Endothelial cell of umbilical vein (primary cell): ENCODE measurements at regions not wholly inside any gene's neighbourhood (a gene's known extent, or its start where the extent isn't known, plus 50 kb on each side); places are given as distances from the start of the nearest gene placed in this dataset.
A peak's percentile ranks its signal among the peaks of the same experiment; 100 is the strongest.

Experiments
- EZH2 ChIP-seq: IDR thresholded peaks from 2 replicates; pipeline ENCODE4 v1.6.1; 2012; ENCODE audit warnings: borderline replicate concordance, low read depth, mild to moderate bottlenecking, moderate library complexity, low read length, inconsistent platforms; ENCODE audit not compliant: severe bottlenecking
- POLR2A ChIP-seq: IDR thresholded peaks from 2 replicates; pipeline ENCODE4 v1.6.1; 2012; ENCODE audit warnings: low read depth, mild to moderate bottlenecking, control low read depth, low read length
- POLR2AphosphoS5 ChIP-seq: IDR thresholded peaks from 2 replicates; pipeline ENCODE4 v1.6.1; 2012; ENCODE audit warnings: low read depth, mild to moderate bottlenecking, control low read depth, low read length, moderate library complexity; ENCODE audit not compliant: insufficient read depth
- TF ChIP-seq, protein P1 (sequence below), 2 donors: IDR thresholded peaks; 1 replicate in 1 of 2; 2 replicates in 1 of 2; pipeline ENCODE4 v1.5.1; 2011; ENCODE audit warnings: low read length in 2 of 2, mild to moderate bottlenecking in 2 of 2, moderate library complexity in 2 of 2, control low read depth in 1 of 2, inconsistent platforms in 1 of 2, low read depth in 1 of 2; ENCODE audit not compliant: insufficient read depth in 1 of 2; ENCODE audit errors: extremely low read depth in 1 of 2
- TF ChIP-seq, protein P2 (sequence below): IDR thresholded peaks from 2 replicates; pipeline ENCODE4 v1.6.1; 2011; ENCODE audit not compliant: insufficient read depth, insufficient read length

DNA sequence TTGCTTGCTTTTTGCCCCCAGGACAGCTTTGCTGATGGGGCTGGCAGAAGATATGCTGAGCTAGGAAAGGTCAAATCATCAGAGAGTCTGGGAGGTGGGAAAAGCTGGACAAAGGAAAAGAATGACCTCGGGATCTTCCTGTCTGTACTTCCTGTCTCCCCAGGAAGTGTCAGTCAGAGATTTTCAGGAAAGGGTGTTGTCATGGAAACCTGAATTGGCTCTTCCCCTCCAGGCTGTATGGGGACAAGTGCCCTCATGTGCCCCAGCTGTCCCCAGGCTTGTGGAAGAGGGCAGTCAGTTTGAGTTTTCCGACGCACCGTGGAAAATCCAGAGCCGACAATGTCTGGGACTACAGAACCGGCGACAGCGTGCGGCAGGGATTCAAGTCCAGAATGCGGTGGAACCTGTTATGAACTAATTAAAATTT lies 122.7 kb upstream of the ZFHX3 start:
- TF ChIP-seq, protein P1, sequence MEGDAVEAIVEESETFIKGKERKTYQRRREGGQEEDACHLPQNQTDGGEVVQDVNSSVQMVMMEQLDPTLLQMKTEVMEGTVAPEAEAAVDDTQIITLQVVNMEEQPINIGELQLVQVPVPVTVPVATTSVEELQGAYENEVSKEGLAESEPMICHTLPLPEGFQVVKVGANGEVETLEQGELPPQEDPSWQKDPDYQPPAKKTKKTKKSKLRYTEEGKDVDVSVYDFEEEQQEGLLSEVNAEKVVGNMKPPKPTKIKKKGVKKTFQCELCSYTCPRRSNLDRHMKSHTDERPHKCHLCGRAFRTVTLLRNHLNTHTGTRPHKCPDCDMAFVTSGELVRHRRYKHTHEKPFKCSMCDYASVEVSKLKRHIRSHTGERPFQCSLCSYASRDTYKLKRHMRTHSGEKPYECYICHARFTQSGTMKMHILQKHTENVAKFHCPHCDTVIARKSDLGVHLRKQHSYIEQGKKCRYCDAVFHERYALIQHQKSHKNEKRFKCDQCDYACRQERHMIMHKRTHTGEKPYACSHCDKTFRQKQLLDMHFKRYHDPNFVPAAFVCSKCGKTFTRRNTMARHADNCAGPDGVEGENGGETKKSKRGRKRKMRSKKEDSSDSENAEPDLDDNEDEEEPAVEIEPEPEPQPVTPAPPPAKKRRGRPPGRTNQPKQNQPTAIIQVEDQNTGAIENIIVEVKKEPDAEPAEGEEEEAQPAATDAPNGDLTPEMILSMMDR (IDR thresholded peaks at IDR 0.05; ENCODE audit: extremely low read depth in 1 of 2, insufficient read depth in 1 of 2, low read depth in 1 of 2, low read length in 2 of 2), result no peak
- TF ChIP-seq EZH2, result no peak
- no peak for TF ChIP-seq POLR2A
- TF ChIP-seq POLR2AphosphoS5, result peak; percentile 24
- TF ChIP-seq, protein P2, sequence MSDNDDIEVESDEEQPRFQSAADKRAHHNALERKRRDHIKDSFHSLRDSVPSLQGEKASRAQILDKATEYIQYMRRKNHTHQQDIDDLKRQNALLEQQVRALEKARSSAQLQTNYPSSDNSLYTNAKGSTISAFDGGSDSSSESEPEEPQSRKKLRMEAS, result no peak
